ENCODE measurements at regions not wholly inside any gene's neighbourhood (a gene's known extent, or its start where the extent isn't known, plus 50 kb on each side); places are given as distances from the start of the nearest gene placed in this dataset.

GRCh38 chr1:199220031-199220430, 581.2 kb downstream of the PTPRC start:
- TF ChIP-seq, protein P1, sequence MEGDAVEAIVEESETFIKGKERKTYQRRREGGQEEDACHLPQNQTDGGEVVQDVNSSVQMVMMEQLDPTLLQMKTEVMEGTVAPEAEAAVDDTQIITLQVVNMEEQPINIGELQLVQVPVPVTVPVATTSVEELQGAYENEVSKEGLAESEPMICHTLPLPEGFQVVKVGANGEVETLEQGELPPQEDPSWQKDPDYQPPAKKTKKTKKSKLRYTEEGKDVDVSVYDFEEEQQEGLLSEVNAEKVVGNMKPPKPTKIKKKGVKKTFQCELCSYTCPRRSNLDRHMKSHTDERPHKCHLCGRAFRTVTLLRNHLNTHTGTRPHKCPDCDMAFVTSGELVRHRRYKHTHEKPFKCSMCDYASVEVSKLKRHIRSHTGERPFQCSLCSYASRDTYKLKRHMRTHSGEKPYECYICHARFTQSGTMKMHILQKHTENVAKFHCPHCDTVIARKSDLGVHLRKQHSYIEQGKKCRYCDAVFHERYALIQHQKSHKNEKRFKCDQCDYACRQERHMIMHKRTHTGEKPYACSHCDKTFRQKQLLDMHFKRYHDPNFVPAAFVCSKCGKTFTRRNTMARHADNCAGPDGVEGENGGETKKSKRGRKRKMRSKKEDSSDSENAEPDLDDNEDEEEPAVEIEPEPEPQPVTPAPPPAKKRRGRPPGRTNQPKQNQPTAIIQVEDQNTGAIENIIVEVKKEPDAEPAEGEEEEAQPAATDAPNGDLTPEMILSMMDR (conservative IDR thresholded peaks at IDR 0.05) = no peak
- DNase-seq = no peak
- Mint-ChIP-seq H3K9me3 (no peaks in the 10 kb centered on the region), H3K4me3 (no peak overlapping the region), H3K4me1 (no peaks in the 10 kb centered on the region), H3K27ac (no peak overlapping the region), H3K36me3 (ENCODE audit: low read depth) (no peaks in the 10 kb centered on the region), H3K27me3 (ENCODE audit: insufficient read depth) (no peaks in the 10 kb centered on the region)
- Histone ChIP-seq H3K9ac (ENCODE audit: extremely low read depth, low read length, poor library complexity, severe bottlenecking) (no peak overlapping the region), H3K4me1 (ENCODE audit: control insufficient read depth, insufficient read depth, low read length) (no peaks in the 10 kb centered on the region), H3K36me3 (ENCODE audit: control insufficient read depth, insufficient read depth, low read length) (no peaks in the 10 kb centered on the region), H3K27ac (ENCODE audit: low read depth, low read length) (no peak overlapping the region), H3K27me3 (ENCODE audit: control insufficient read depth, insufficient read depth, low read length, poor library complexity, severe bottlenecking) (no peaks in the 10 kb centered on the region), H3K4me3 (ENCODE audit: low read length) (no peak overlapping the region), H3K9me3 (ENCODE audit: control insufficient read depth, low read length) (no peaks in the 10 kb centered on the region)
- WGBS, 2 experiments (ENCODE audit: insufficient coverage in 1 of 2, insufficient read length in 1 of 2) = 85% methylated on average over 2 of the region's 2 CpGs; no CpG with 5 or more reads in 1 of the 2 experiments

GRCh38 chr1:199221371-199222150, 582.7 kb downstream of the PTPRC start:
- no peaks in the 10 kb centered on the region for H3K27me3 ChIP-seq (ENCODE audit: control insufficient read depth, insufficient read depth, low read length, poor library complexity, severe bottlenecking)
- TF ChIP-seq, protein P1 (conservative IDR thresholded peaks at IDR 0.05) = peak; percentile 16
- Mint-ChIP-seq H3K27me3 (ENCODE audit: insufficient read depth) (no peaks in the 10 kb centered on the region), H3K9me3 (no peaks in the 10 kb centered on the region), H3K36me3 (ENCODE audit: low read depth) (no peaks in the 10 kb centered on the region), H3K27ac (no peak overlapping the region), H3K4me3 (no peak overlapping the region), H3K4me1 (no peaks in the 10 kb centered on the region)
- H3K36me3 ChIP-seq (ENCODE audit: control insufficient read depth, insufficient read depth, low read length) = no peaks in the 10 kb centered on the region
- no peak overlapping the region for H3K4me3 ChIP-seq (ENCODE audit: low read length)
- 92 to 100% methylated on average over 1 to 4 of the region's 4 CpGs for WGBS, 2 experiments (ENCODE audit: insufficient coverage in 1 of 2, insufficient read length in 1 of 2)
- H3K4me1 ChIP-seq (ENCODE audit: control insufficient read depth, insufficient read depth, low read length) = no peaks in the 10 kb centered on the region
- no peaks in the 10 kb centered on the region for H3K9me3 ChIP-seq (ENCODE audit: control insufficient read depth, low read length)
- no peak for DNase-seq
- H3K27ac ChIP-seq (ENCODE audit: low read depth, low read length) = no peak overlapping the region
- H3K9ac ChIP-seq (ENCODE audit: extremely low read depth, low read length, poor library complexity, severe bottlenecking) = no peak overlapping the region

DNA sequence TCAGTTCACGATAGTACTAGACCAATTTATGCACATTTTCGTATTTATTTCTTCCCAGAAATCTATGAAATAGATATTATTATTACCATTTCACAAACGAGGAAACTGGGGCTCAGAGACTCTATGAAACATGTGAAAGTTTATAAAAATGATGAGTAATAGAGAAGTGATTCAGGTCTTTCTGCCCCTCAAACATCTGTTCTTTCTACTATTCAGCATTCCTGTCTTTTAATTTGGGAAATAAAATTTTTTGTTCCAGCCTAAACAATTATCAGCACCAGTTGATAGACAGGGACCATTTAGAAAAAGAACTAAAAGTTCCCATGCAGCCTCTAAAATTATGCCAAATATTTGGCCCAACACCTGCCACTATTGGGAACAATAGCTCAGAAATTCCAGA, 585.1 kb downstream of the PTPRC start:
- 83% methylated on average over 3 of the region's 3 CpGs; no CpG with 5 or more reads in 1 of the 2 experiments for WGBS, 2 experiments (ENCODE audit: insufficient coverage in 1 of 2, insufficient read length in 1 of 2)
- Histone ChIP-seq H3K4me3 (ENCODE audit: low read length) (no peak overlapping the region), H3K4me1 (ENCODE audit: control insufficient read depth, insufficient read depth, low read length) (no peaks in the 10 kb centered on the region), H3K36me3 (ENCODE audit: control insufficient read depth, insufficient read depth, low read length) (no peaks in the 10 kb centered on the region), H3K9me3 (ENCODE audit: control insufficient read depth, low read length) (no peaks in the 10 kb centered on the region), H3K27ac (ENCODE audit: low read depth, low read length) (no peak overlapping the region), H3K27me3 (ENCODE audit: control insufficient read depth, insufficient read depth, low read length, poor library complexity, severe bottlenecking) (no peaks in the 10 kb centered on the region), H3K9ac (ENCODE audit: extremely low read depth, low read length, poor library complexity, severe bottlenecking) (no peak overlapping the region)
- Mint-ChIP-seq H3K4me1 (no peaks in the 10 kb centered on the region), H3K36me3 (ENCODE audit: low read depth) (no peaks in the 10 kb centered on the region), H3K27ac (no peak overlapping the region), H3K27me3 (ENCODE audit: insufficient read depth) (no peaks in the 10 kb centered on the region), H3K9me3 (no peaks in the 10 kb centered on the region), H3K4me3 (no peak overlapping the region)
- DNase-seq = no peak
- TF ChIP-seq, protein P1 (conservative IDR thresholded peaks at IDR 0.05) = no peak

Data from endodermal cell (in vitro differentiated cells).